ENCODE measurements at regions not wholly inside any gene's neighbourhood (a gene's known extent, or its start where the extent isn't known, plus 50 kb on each side); places are given as distances from the start of the nearest gene placed in this dataset.

GRCh38 chr2:121165038-121165542 is 119.9 kb downstream of the TFCP2L1 start:
- no peak for TF ChIP-seq EP300 (IDR thresholded peaks at IDR 0.05; ENCODE audit: borderline replicate concordance)
- no peak for TF ChIP-seq RAD21 (IDR thresholded peaks at IDR 0.05; ENCODE audit: low read depth)
- no peak for TF ChIP-seq MAX (IDR thresholded peaks at IDR 0.05)
- TF ChIP-seq CREB1 (IDR thresholded peaks at IDR 0.05; ENCODE audit: low read depth), result no peak
- no peak for TF ChIP-seq NFIC (IDR thresholded peaks at IDR 0.05)
- no peak for TF ChIP-seq REST (IDR thresholded peaks at IDR 0.05; ENCODE audit: low read depth)
- TF ChIP-seq EGR1 (IDR thresholded peaks at IDR 0.05), result no peak
- TF ChIP-seq USF1 (IDR thresholded peaks at IDR 0.05), result no peak
- TF ChIP-seq TAF1 (IDR thresholded peaks at IDR 0.05; ENCODE audit: low read depth), result no peak
- TF ChIP-seq YY1 (IDR thresholded peaks at IDR 0.05; ENCODE audit: low read depth), result no peak
- no peak for TF ChIP-seq FOXM1 (IDR thresholded peaks at IDR 0.05; ENCODE audit: borderline replicate concordance, low read depth)
